H1 (cell line): ENCODE measurements at regions not wholly inside any gene's neighbourhood (a gene's known extent, or its start where the extent isn't known, plus 50 kb on each side); places are given as distances from the start of the nearest gene placed in this dataset.

Experiments
- EZH2 ChIP-seq: fragments of 200-600 bp; sonication (generic); IDR thresholded peaks from 2 replicates; pipeline ENCODE4 v1.7.1; 2012; ENCODE audit warnings: low read depth, mild to moderate bottlenecking, moderate library complexity, low read length, inconsistent platforms; ENCODE audit not compliant: severe bottlenecking
- RAD21 ChIP-seq, 2 experiments: IDR thresholded peaks in 1 of 2; conservative IDR thresholded peaks in 1 of 2; 2 replicates each; pipeline ENCODE4 v1.6.1; 2011; ENCODE audit warnings: low read depth in 2 of 2, low read length in 2 of 2, improper control_type of control experiment in 1 of 2, inconsistent platforms in 1 of 2, mild to moderate bottlenecking in 1 of 2, moderate library complexity in 1 of 2
- RBBP5 ChIP-seq: IDR thresholded peaks from 2 replicates; pipeline ENCODE4 v1.7.1; 2012; ENCODE audit warnings: low read depth, mild to moderate bottlenecking, inconsistent platforms, low read length, moderate library complexity, borderline replicate concordance
- SIN3A ChIP-seq, 2 experiments: IDR thresholded peaks in 1 of 2; conservative IDR thresholded peaks in 1 of 2; 2 replicates each; pipeline ENCODE4 v1.6.1; 2011 to 2012; ENCODE audit warnings: low read length in 2 of 2, improper control_type of control experiment in 1 of 2, low read depth in 1 of 2, mild to moderate bottlenecking in 1 of 2

DNA sequence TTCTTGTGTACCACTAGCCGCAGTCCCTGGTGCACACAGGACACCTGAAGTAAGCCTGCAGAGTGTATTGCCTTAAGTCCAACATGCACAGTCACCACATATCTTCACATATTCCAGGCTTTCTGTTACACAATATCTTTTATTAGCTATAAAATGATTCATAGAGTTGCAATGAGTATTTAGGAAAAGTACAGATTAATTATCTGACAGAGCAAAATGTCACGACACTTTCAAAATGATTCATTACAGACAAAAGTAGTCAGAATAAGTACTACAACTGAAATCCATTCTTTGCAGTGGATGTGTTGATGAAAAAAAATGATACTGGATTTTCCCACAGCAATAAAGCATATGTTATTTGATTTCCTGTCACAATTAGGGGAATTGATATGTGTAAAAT lies 199.5 kb upstream of the ASCC3 start (continued):
- no peak for TF ChIP-seq RAD21 (IDR thresholded peaks at IDR 0.05 in 1 of 2, conservative IDR thresholded peaks at IDR 0.05 in 1 of 2; ENCODE audit: low read depth in 2 of 2, low read length in 2 of 2)
- TF ChIP-seq EZH2 = no peak
- no peak for TF ChIP-seq SIN3A (conservative IDR thresholded peaks at IDR 0.05 in 1 of 2, IDR thresholded peaks at IDR 0.05 in 1 of 2; ENCODE audit: low read depth in 1 of 2, low read length in 2 of 2)
- TF ChIP-seq RBBP5 = no peak
